ENCODE measurements at regions not wholly inside any gene's neighbourhood (a gene's known extent, or its start where the extent isn't known, plus 50 kb on each side); places are given as distances from the start of the nearest gene placed in this dataset.

- no peak for TF ChIP-seq ATF2 (IDR thresholded peaks at IDR 0.05; ENCODE audit: low read length)
- TF ChIP-seq CTBP2 (IDR thresholded peaks at IDR 0.05; ENCODE audit: borderline replicate concordance, insufficient read depth, insufficient read length, low read length) = no peak
- TF ChIP-seq RBBP5 (IDR thresholded peaks at IDR 0.05; ENCODE audit: borderline replicate concordance, low read depth, low read length) = no peak
- TF ChIP-seq TBP (IDR thresholded peaks at IDR 0.05; ENCODE audit: low read depth, low read length) = no peak
- no peak for TF ChIP-seq CHD2 (IDR thresholded peaks at IDR 0.05; ENCODE audit: low read length)
- TF ChIP-seq KDM1A (IDR thresholded peaks at IDR 0.05; ENCODE audit: borderline replicate concordance, low read length) = no peak
- TF ChIP-seq ZNF274 (IDR thresholded peaks at IDR 0.05; ENCODE audit: borderline replicate concordance, extremely low read depth, low read length) = no peak
- TF ChIP-seq EGR1 (IDR thresholded peaks at IDR 0.05; ENCODE audit: borderline replicate concordance, low read depth, low read length) = no peak
- no peak for TF ChIP-seq JUN (IDR thresholded peaks at IDR 0.05; ENCODE audit: low read depth, low read length)
These were observed 117.3 kb downstream of the CPZ start (continued) for GRCh38 chr4:8709729-8710360.

Data from H1 (cell line).